Stomach smooth muscle (tissue), 2 donors: ENCODE measurements at regions not wholly inside any gene's neighbourhood (a gene's known extent, or its start where the extent isn't known, plus 50 kb on each side); places are given as distances from the start of the nearest gene placed in this dataset.
"Not testable (repeated sequence)": the region's sequence is repeated elsewhere in the genome, so short reads cannot be mapped to it uniquely, and the experiment has no call there.

Source experiments
- H3K27ac ChIP-seq: one replicate; pipeline ENCODE4 v1.7.0; 2013; ENCODE audit warnings: mild to moderate bottlenecking, low read length, inconsistent platforms
- H3K27me3 ChIP-seq, 2 donors: one replicate each; pipeline ENCODE4 v1.7.0; 2013; ENCODE audit warnings: low read length in 2 of 2; ENCODE audit not compliant: insufficient read depth in 2 of 2, control insufficient read depth in 1 of 2
- H3K36me3 ChIP-seq, 2 donors: one replicate each; pipeline ENCODE4 v1.7.0; 2013; ENCODE audit warnings: low read length in 2 of 2; ENCODE audit not compliant: control insufficient read depth in 2 of 2, insufficient read depth in 2 of 2
- H3K4me1 ChIP-seq: one replicate; pipeline ENCODE4 v1.7.0; 2013; ENCODE audit warnings: low read length; ENCODE audit not compliant: control insufficient read depth, insufficient read depth
- H3K4me3 ChIP-seq, 2 donors: one replicate each; pipeline ENCODE4 v1.7.0; 2013; ENCODE audit warnings: low read length in 2 of 2
- H3K9ac ChIP-seq, 2 donors: one replicate each; pipeline ENCODE4 v1.7.0; 2013; ENCODE audit warnings: low read length in 2 of 2, mild to moderate bottlenecking in 1 of 2
- H3K9me3 ChIP-seq, 2 donors: one replicate each; pipeline ENCODE4 v1.7.0; 2013; ENCODE audit warnings: low read length in 2 of 2; ENCODE audit not compliant: control insufficient read depth in 2 of 2
- donor health status: healthy.
- donor health status: Pancreatic carcinoma.

GRCh38 chr16:22652463-22652845 lies 141.8 kb downstream of the NPIPB5 start:
- no peak overlapping the region for H3K9ac ChIP-seq
- no peaks in the 10 kb centered on the region for H3K27me3 ChIP-seq
- H3K4me3 ChIP-seq: no peak overlapping the region
- H3K36me3 ChIP-seq: no peaks in the 10 kb centered on the region
- no peaks in the 10 kb centered on the region for H3K9me3 ChIP-seq
- H3K4me1 ChIP-seq: no peaks in the 10 kb centered on the region
- no peak overlapping the region for H3K27ac ChIP-seq

- Histone ChIP-seq H3K27ac (no peak overlapping the region), H3K4me1 (no peaks in the 10 kb centered on the region), H3K4me3 (no peak overlapping the region), H3K9me3 (no peaks in the 10 kb centered on the region), H3K9ac (no peak overlapping the region), H3K27me3 (no peaks in the 10 kb centered on the region), H3K36me3 (no peaks in the 10 kb centered on the region)
Observed at GRCh38 chr16:22653876-22654275, 143.2 kb downstream of the NPIPB5 start.

GRCh38 chr16:22656573-22656972 lies 145.9 kb downstream of the NPIPB5 start:
- H3K27me3 ChIP-seq, H3K9me3 ChIP-seq, H3K9ac ChIP-seq, H3K27ac ChIP-seq, H3K36me3 ChIP-seq, H3K4me3 ChIP-seq, H3K4me1 ChIP-seq: not testable (repeated sequence)

- Histone ChIP-seq H3K4me1 (peaks cover 2% of the 10 kb centered on the region), H3K9ac (no peak overlapping the region), H3K27ac (no peak overlapping the region), H3K9me3 (peaks cover 3 to 4% of the 10 kb centered on the region in 2 donors), H3K27me3 (peaks cover 0 to 2% of the 10 kb centered on the region in 2 donors), H3K36me3 (no peaks in the 10 kb centered on the region), H3K4me3 (no peak overlapping the region)
Observed at GRCh38 chr16:22659933-22660332, 149.2 kb downstream of the NPIPB5 start.

GRCh38 chr16:22660441-22661160 lies 149.9 kb downstream of the NPIPB5 start:
- no peak overlapping the region for H3K9ac ChIP-seq
- no peak overlapping the region for H3K27ac ChIP-seq
- peaks cover 2% of the 10 kb centered on the region for H3K4me1 ChIP-seq
- no peaks in the 10 kb centered on the region for H3K36me3 ChIP-seq
- H3K4me3 ChIP-seq: no peak overlapping the region
- H3K27me3 ChIP-seq: peaks cover 0 to 5% of the 10 kb centered on the region in 2 donors
- H3K9me3 ChIP-seq: peaks cover 3 to 4% of the 10 kb centered on the region in 2 donors

GRCh38 chr16:22661161-22661647 lies 150.5 kb downstream of the NPIPB5 start:
- H3K27me3 ChIP-seq: peaks cover 0 to 5% of the 10 kb centered on the region in 2 donors

GRCh38 chr16:22662958-22663357 lies 151.0 kb upstream of the HS3ST2 start:
- not testable (repeated sequence) for H3K27ac ChIP-seq, H3K27me3 ChIP-seq, H3K9me3 ChIP-seq, H3K36me3 ChIP-seq, H3K4me1 ChIP-seq, H3K9ac ChIP-seq, H3K4me3 ChIP-seq

More at GRCh38 chr16:22661161-22661647, 150.5 kb downstream of the NPIPB5 start:
- Histone ChIP-seq H3K9me3 (peaks cover 3 to 4% of the 10 kb centered on the region in 2 donors), H3K27ac (no peak overlapping the region), H3K36me3 (no peaks in the 10 kb centered on the region), H3K4me3 (no peak overlapping the region), H3K4me1 (peaks cover 2% of the 10 kb centered on the region), H3K9ac (no peak overlapping the region)

GRCh38 chr16:22663389-22664064 lies 150.4 kb upstream of the HS3ST2 start:
- no peak overlapping the region for H3K27ac ChIP-seq
- no peak overlapping the region for H3K9ac ChIP-seq
- H3K4me3 ChIP-seq: no peak overlapping the region
- H3K36me3 ChIP-seq: no peaks in the 10 kb centered on the region
- peaks cover 3 to 4% of the 10 kb centered on the region in 2 donors for H3K9me3 ChIP-seq
- peaks cover 2% of the 10 kb centered on the region for H3K4me1 ChIP-seq
- peaks cover 0 to 5% of the 10 kb centered on the region in 2 donors for H3K27me3 ChIP-seq

GRCh38 chr16:22664132-22664531 lies 149.8 kb upstream of the HS3ST2 start:
- Histone ChIP-seq H3K36me3 (no peaks in the 10 kb centered on the region), H3K4me3 (no peak overlapping the region), H3K4me1 (peaks cover 2% of the 10 kb centered on the region), H3K9me3 (peaks cover 2 to 4% of the 10 kb centered on the region in 2 donors), H3K9ac (no peak overlapping the region), H3K27ac (no peak overlapping the region), H3K27me3 (peaks cover 2 to 5% of the 10 kb centered on the region in 2 donors)

GRCh38 chr16:22664561-22664997 lies 149.4 kb upstream of the HS3ST2 start:
- peaks cover 2 to 5% of the 10 kb centered on the region in 2 donors for H3K27me3 ChIP-seq
- peaks cover 2% of the 10 kb centered on the region for H3K4me1 ChIP-seq
- H3K9me3 ChIP-seq: peaks cover 0 to 4% of the 10 kb centered on the region in 2 donors
- no peak overlapping the region for H3K4me3 ChIP-seq
- no peak overlapping the region for H3K9ac ChIP-seq
- no peak overlapping the region for H3K27ac ChIP-seq
- no peaks in the 10 kb centered on the region for H3K36me3 ChIP-seq
